Panc1 (cell line): ENCODE measurements at regions not wholly inside any gene's neighbourhood (a gene's known extent, or its start where the extent isn't known, plus 50 kb on each side); places are given as distances from the start of the nearest gene placed in this dataset.
"Not testable (repeated sequence)": the region's sequence is repeated elsewhere in the genome, so short reads cannot be mapped to it uniquely, and the experiment has no call there.

ENCODE experiments used
- ATAC-seq: fragments of 200-7000 bp; cut with Tn5 transposase; 2 replicates; pipeline ENCODE4 v1.9.1; 2020; ENCODE audit warnings: mild to moderate bottlenecking, moderate library complexity
- BruUV-seq: library from RNA; stranded (reverse); fragments of 400-500 nt; replicated peaks from 2 replicates; lab custom pipeline; 2021; lab: Mats Ljungman, UMichigan
- CTCF ChIA-PET: fragments of 300-600 bp; sonication (Branson Sonifier 250); formaldehyde crosslinking; loops from one replicate; lab custom pipeline; 2022; ENCODE audit warnings: antibody characterized with exemption; lab: Charles Lee
- POLR2A ChIA-PET: fragments of 300-600 bp; sonication (Branson Sonifier 250); formaldehyde crosslinking; loops from one replicate; lab custom pipeline; 2022; ENCODE audit warnings: antibody characterized with exemption; lab: Charles Lee
- DNase-seq: peaks from one replicate; pipeline ENCODE4 v3.0.0-alpha.2; 2010; ENCODE audit warnings: low read depth, low spot score
- H3K27ac ChIP-seq: 2 replicates; pipeline ENCODE4 v1.5.1; 2011; ENCODE audit warnings: mild to moderate bottlenecking, low read length, inconsistent platforms
- H3K27me3 ChIP-seq: fragments of 200-500 bp; sonication (Bioruptor generic); 2 replicates; pipeline ENCODE4 v1.6.0; 2014; ENCODE audit warnings: low read length, inconsistent platforms; ENCODE audit not compliant: control insufficient read depth, insufficient read depth
- H3K36me3 ChIP-seq: fragments of 200-500 bp; sonication (Bioruptor generic); 2 replicates; pipeline ENCODE4 v1.5.1; 2014; ENCODE audit warnings: inconsistent platforms, mild to moderate bottlenecking, low read length, moderate library complexity; ENCODE audit not compliant: control insufficient read depth, insufficient read depth
- H3K4me1 ChIP-seq: 2 replicates; pipeline ENCODE4 v1.5.1; 2011; ENCODE audit warnings: inconsistent platforms, mild to moderate bottlenecking, low read length, moderate library complexity; ENCODE audit not compliant: control insufficient read depth, insufficient read depth
- H3K4me3 ChIP-seq, 2 experiments: 2 replicates each; pipeline ENCODE4 v1.5.1; 2011 to 2012; ENCODE audit warnings: low read depth in 2 of 2, low read length in 2 of 2, mild to moderate bottlenecking in 2 of 2, inconsistent platforms in 1 of 2, moderate library complexity in 1 of 2
- H3K9me3 ChIP-seq: fragments of 200-500 bp; sonication (Bioruptor generic); 2 replicates; pipeline ENCODE4 v1.5.1; 2014; ENCODE audit warnings: low read depth, mild to moderate bottlenecking, inconsistent platforms, low read length, moderate library complexity; ENCODE audit not compliant: control insufficient read depth, insufficient read depth
- POLR2AphosphoS5 ChIP-seq: IDR thresholded peaks from 2 replicates; pipeline ENCODE4 v1.6.1; 2012; ENCODE audit warnings: mild to moderate bottlenecking, low read depth, low read length, moderate library complexity
- REST ChIP-seq, 2 experiments: IDR thresholded peaks; 2 replicates each; pipeline ENCODE4 v1.6.1; 2011 to 2012; ENCODE audit warnings: low read depth in 2 of 2, control low read depth in 1 of 2, low read length in 1 of 2, mild to moderate bottlenecking in 1 of 2, moderate library complexity in 1 of 2; ENCODE audit not compliant: insufficient read depth in 1 of 2
- SIN3A ChIP-seq: IDR thresholded peaks from 2 replicates; pipeline ENCODE4 v1.6.1; 2012; ENCODE audit warnings: low read depth, mild to moderate bottlenecking, low read length, moderate library complexity, borderline replicate concordance; ENCODE audit not compliant: insufficient read depth
- TCF7L2 ChIP-seq: IDR thresholded peaks from 2 replicates; pipeline ENCODE4 v1.6.1; 2011; ENCODE audit warnings: mild to moderate bottlenecking, low read depth, low read length, inconsistent platforms
- in situ Hi-C: cut with HindIII; loops from 2 replicates; pipeline ENCODE4 v1.10.0; 2016; ENCODE audit warnings: low sequenced_read_pairs, low pct_unique_long_range_greater_than_20kb
- intact Hi-C: fragments of 100-400 bp; cut with micrococcal nuclease; formaldehyde crosslinking; loops from one replicate; pipeline ENCODE4 v1.10.0; 2022; ENCODE audit not compliant: unreplicated experiment
- TF ChIP-seq, protein P1 (sequence below): fragments of 450-650 bp; IDR thresholded peaks from 2 replicates; pipeline ENCODE4 v1.5.1; 2017; ENCODE audit warnings: mild to moderate bottlenecking

DNA sequence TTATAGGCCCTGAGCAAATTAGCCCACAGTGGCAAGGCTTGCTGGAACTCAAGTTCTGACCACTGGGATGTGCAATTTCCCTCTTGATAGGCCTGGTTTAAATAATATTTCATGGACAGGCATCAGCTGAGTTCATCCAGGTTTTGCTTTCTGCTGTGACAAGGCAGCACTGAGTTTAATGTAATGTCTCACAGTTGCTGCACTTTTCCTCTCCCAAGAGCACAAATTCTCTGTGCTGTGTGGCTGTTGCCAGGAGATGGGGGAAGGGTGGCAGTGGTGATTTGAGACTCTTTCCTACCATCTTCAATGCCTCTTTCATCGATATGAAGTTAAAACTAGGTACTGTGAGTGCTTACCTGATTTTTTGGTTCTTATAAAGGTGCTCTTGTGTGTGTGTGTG, 272.8 kb upstream of the STXBP6 start:
- POLR2A ChIA-PET = no interaction called here
- Histone ChIP-seq H3K4me3 (no peak overlapping the region), H3K27me3 (no peaks in the 10 kb centered on the region), H3K9me3 (no peaks in the 10 kb centered on the region), H3K36me3 (no peaks in the 10 kb centered on the region), H3K4me1 (no peaks in the 10 kb centered on the region), H3K27ac (no peak overlapping the region)
- in situ Hi-C loops (no loop called here), intact Hi-C loops (no loop called here)
- CTCF ChIA-PET = no interaction called here
- TF ChIP-seq TCF7L2 = no peak
- DNase-seq = no peak
- BruUV-seq = no TSS peak
- ATAC-seq = no peak

GRCh38 chr14:25316007-25316406, 266.1 kb upstream of the STXBP6 start:
- DNase-seq, H3K4me1 ChIP-seq, H3K9me3 ChIP-seq, intact Hi-C loops, in situ Hi-C loops, POLR2A ChIA-PET, H3K36me3 ChIP-seq, BruUV-seq, H3K4me3 ChIP-seq, ATAC-seq, H3K27ac ChIP-seq, CTCF ChIA-PET, H3K27me3 ChIP-seq: not testable (repeated sequence)

DNA sequence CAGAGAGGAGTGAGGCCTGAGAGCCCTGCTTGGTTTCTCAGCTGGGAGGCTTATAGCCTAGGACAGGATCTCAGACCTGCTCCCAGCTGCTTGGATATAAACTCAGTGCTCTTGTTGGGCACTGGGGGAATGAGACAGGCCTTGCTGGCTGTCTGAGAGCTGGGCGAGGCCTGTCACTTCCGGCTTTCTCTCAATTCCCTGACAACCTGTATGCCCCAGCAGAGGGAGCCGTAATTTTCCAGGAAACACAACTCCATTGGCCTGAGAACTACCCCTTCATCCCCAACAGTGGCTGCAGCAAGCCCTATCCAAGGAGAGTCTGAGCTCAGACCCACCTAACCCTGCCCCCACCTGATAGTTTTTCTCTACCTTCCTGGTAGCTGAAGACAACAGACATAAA, 258.3 kb upstream of the STXBP6 start:
- DNase-seq = no peak
- in situ Hi-C loops = no loop called here
- intact Hi-C loops = no loop called here

More for the DNA sequence above, 258.3 kb upstream of the STXBP6 start:
- CTCF ChIA-PET = no interaction called here
- TF ChIP-seq SIN3A (no peak), POLR2AphosphoS5 (no peak), REST (IDR thresholded peaks at IDR 0.05; ENCODE audit: insufficient read depth in 1 of 2, low read depth in 2 of 2, low read length in 1 of 2) (no peak), TCF7L2 (no peak)
- TF ChIP-seq, protein P1, sequence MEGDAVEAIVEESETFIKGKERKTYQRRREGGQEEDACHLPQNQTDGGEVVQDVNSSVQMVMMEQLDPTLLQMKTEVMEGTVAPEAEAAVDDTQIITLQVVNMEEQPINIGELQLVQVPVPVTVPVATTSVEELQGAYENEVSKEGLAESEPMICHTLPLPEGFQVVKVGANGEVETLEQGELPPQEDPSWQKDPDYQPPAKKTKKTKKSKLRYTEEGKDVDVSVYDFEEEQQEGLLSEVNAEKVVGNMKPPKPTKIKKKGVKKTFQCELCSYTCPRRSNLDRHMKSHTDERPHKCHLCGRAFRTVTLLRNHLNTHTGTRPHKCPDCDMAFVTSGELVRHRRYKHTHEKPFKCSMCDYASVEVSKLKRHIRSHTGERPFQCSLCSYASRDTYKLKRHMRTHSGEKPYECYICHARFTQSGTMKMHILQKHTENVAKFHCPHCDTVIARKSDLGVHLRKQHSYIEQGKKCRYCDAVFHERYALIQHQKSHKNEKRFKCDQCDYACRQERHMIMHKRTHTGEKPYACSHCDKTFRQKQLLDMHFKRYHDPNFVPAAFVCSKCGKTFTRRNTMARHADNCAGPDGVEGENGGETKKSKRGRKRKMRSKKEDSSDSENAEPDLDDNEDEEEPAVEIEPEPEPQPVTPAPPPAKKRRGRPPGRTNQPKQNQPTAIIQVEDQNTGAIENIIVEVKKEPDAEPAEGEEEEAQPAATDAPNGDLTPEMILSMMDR = no peak
- Histone ChIP-seq H3K27ac (no peak overlapping the region), H3K27me3 (no peaks in the 10 kb centered on the region), H3K4me3 (no peak overlapping the region), H3K9me3 (no peaks in the 10 kb centered on the region), H3K4me1 (no peaks in the 10 kb centered on the region), H3K36me3 (no peaks in the 10 kb centered on the region)
- ATAC-seq = no peak
- BruUV-seq = no TSS peak
- POLR2A ChIA-PET = no interaction called here
